ENCODE measurements at regions not wholly inside any gene's neighbourhood (a gene's known extent, or its start where the extent isn't known, plus 50 kb on each side); places are given as distances from the start of the nearest gene placed in this dataset.
A peak's percentile ranks its signal among the peaks of the same experiment; 100 is the strongest.
"Not testable (repeated sequence)": the region's sequence is repeated elsewhere in the genome, so short reads cannot be mapped to it uniquely, and the experiment has no call there.

DNA sequence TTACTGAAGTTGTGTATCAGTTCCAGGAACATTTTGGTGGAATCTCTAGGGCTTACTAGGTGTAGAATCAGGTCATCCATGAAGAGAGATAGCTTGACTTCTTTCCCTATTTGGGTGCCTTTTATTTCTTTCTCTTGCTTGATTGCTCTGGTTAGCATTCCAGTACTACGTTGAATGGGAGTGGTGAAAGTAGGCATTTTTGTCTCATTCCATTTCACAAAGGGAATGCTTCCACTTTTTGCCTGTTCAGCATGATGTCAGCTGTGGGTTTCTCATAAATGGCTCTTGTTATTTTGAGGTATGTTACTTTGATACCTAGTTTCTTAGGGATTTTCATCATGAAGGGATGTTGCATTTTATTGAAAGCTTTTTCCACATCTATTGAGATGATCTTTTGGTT is 195.3 kb downstream of the MOXD1 start:
- in situ Hi-C loops (cut with HindIII; ENCODE audit: low pct_unique_long_range_greater_than_20kb, low sequenced_read_pairs): no loop called here
- peak; percentile 74 for DNase-seq (ENCODE audit: low read depth)

DNA sequence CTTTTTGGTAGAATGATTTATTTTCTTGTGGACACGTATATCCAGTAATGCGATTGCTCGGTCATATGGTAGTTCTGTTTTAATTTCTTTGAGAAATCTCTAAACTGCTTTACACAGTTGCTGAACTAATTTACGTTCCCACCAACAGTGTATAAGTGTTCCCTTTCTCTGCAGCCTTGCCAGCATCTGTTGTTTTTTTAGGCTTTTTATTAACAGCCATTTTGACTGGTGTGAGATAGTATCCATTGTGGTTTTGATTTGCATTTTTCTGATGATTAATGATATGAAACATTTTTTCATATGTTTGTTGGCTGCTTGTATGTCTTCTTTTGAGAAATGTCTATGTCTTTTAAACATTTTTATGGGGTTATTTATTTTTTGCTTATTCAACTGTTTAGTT is 196.7 kb downstream of the MOXD1 start:
- in situ Hi-C loops (cut with HindIII; ENCODE audit: low pct_unique_long_range_greater_than_20kb, low sequenced_read_pairs): no loop called here
- DNase-seq (ENCODE audit: low read depth): no peak

DNA sequence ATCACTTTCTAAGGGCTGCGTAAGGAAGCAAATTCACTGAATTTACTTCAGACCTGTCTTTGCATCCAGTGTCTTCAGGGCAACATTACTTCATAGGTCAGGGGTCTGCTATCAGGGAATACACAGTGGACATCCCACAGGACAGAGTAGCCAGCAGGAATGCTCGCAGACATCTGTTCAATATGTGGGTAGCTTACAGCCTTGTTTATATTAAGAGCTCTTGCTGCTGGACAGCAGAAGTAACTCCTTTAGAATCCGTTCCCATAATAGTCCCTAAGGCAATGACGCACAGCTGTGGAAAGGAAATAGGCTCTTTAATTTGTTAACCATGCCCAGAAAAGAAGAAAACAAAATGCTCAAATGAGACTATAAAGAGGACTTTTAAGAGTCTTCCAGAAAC is 198.7 kb downstream of the MOXD1 start:
- DNase-seq (ENCODE audit: low read depth): no peak
- in situ Hi-C loops (cut with HindIII; ENCODE audit: low pct_unique_long_range_greater_than_20kb, low sequenced_read_pairs): no loop called here

DNA sequence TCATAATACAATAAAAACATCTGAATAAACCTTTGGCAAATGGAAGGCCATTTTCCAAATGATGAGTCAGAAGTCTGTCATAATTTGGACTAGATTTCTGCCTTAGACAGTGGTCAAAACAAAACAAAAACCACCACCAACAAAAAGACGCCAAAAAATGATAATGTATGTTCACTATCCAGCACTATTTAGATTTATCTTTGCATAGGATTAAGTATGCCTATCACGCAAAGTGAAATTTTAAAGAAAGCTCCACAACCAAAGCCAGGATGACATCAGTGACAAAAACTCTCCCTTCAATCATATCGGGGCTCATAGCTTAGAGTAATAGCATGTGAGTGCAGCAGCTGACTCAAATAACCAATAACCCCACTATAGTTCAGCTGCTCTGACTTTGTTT is 201.9 kb downstream of the MOXD1 start:
- no peak for DNase-seq (ENCODE audit: low read depth)
- in situ Hi-C loops (cut with HindIII; ENCODE audit: low pct_unique_long_range_greater_than_20kb, low sequenced_read_pairs): no loop called here

DNA sequence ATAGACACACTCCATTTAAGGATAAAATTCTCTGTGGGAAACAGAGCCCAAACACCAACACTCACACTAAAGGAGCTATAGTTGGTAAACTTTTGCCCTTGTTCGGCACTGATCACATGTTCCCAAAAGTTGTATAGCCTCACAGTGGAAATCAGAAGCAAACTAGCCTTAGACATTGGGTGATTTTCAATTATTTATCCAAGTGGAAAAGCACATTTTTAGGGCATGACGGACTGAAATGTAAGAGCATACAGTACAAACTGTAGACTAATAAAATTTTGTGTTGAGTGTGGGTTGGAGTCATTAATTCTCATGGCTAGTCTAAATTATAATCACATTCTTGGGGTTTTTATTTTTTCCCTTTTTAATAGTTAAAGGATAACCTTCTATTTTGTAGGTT is 202.4 kb downstream of the MOXD1 start:
- in situ Hi-C loops (cut with HindIII; ENCODE audit: low pct_unique_long_range_greater_than_20kb, low sequenced_read_pairs): no loop called here
- no peak for DNase-seq (ENCODE audit: low read depth)

DNA sequence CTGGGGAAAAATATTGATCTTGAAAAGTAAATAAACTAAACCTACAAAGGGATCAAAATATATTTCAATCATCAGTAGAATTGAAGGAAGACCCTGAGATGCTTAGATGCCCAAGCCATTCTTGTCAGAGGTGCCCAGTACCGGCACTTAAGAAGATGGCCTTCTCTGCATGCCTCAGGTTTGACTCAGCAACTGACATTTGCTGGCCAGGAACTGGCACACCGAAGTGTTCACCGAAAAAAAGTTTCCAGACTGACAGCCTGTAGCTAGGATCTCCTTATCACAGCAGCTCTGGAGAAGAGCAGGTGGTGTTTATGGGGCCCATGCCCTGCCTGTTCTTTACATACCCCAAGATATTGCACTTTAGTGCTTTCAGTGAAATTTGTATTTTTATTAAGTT is 203.2 kb downstream of the MOXD1 start:
- in situ Hi-C loops (cut with HindIII; ENCODE audit: low pct_unique_long_range_greater_than_20kb, low sequenced_read_pairs): no loop called here
- DNase-seq (ENCODE audit: low read depth): no peak

- in situ Hi-C loops (cut with HindIII; ENCODE audit: low pct_unique_long_range_greater_than_20kb, low sequenced_read_pairs): no loop called here
- no peak for DNase-seq (ENCODE audit: low read depth)
Measured at GRCh38 chr6:132194529-132194928, 206.7 kb downstream of the MOXD1 start.

- in situ Hi-C loops (cut with HindIII; ENCODE audit: low pct_unique_long_range_greater_than_20kb, low sequenced_read_pairs): no loop called here
- no peak for DNase-seq (ENCODE audit: low read depth)
Measured at GRCh38 chr6:132192631-132193030, 208.6 kb downstream of the MOXD1 start.

GRCh38 chr6:132190815-132191175 is 210.5 kb downstream of the MOXD1 start:
- in situ Hi-C loops (cut with HindIII; ENCODE audit: low pct_unique_long_range_greater_than_20kb, low sequenced_read_pairs): no loop called here
- no peak for DNase-seq (ENCODE audit: low read depth)

DNA sequence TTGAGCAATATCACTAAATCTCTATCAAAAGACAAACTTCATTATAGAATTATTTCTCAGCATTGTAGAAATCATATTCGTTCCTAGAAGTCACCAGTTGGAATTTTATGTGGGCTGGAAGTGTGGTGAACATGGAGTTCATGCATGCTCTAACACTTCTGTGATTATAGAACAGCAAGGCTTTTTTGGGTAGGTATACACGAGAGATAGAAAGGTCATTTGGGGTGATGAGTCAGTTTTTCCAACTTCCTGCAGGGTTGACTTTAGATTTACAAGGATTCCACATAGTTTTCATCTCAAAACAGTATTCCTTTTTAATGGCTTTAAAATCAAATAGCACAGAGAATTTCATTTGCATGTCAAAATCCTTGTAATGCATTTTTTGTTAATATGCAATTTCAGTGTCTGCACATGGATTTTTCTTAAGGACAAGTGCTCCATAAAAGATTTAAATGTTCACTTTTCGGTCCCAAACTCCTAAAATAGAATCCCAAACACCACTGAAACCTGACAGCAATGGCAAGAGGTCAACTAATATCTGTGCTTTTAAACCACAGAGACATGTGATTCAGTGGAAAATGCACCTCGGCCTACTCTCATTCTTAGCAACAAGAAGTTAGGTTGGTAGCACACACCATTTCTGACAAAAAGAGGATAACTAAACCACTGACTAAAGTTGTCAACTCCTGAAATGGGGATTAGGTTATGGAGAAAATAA is 211.0 kb downstream of the MOXD1 start:
- in situ Hi-C loops (cut with HindIII; ENCODE audit: low pct_unique_long_range_greater_than_20kb, low sequenced_read_pairs): no loop called here
- no peak for DNase-seq (ENCODE audit: low read depth)

GRCh38 chr6:132188556-132189264 is 212.6 kb downstream of the MOXD1 start:
- no peak for DNase-seq (ENCODE audit: low read depth)
- in situ Hi-C loops (cut with HindIII; ENCODE audit: low pct_unique_long_range_greater_than_20kb, low sequenced_read_pairs): no loop called here

GRCh38 chr6:132187816-132188215 is 213.5 kb downstream of the MOXD1 start:
- no peak for DNase-seq (ENCODE audit: low read depth)
- in situ Hi-C loops (cut with HindIII; ENCODE audit: low pct_unique_long_range_greater_than_20kb, low sequenced_read_pairs): no loop called here

DNA sequence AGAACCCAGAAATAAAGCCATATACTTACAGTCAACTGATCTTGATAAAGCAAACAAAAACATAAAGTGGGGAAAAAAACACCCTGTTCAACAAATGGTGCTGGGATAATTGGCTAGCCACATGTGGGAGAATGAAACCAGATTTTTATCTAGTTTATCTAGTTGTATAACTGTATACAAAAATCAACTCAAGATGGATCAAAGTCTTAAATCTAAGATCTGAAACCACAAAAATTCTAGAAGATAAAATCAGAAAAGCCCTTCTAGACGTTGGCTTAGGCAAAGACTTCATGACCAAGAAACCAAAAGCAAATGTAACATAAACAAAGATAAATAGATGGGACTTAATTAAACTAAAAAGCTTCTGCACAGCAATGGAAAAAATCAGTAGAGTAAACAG is 216.3 kb downstream of the MOXD1 start:
- in situ Hi-C loops (cut with HindIII; ENCODE audit: low pct_unique_long_range_greater_than_20kb, low sequenced_read_pairs); DNase-seq (ENCODE audit: low read depth): not testable (repeated sequence)

- in situ Hi-C loops (cut with HindIII; ENCODE audit: low pct_unique_long_range_greater_than_20kb, low sequenced_read_pairs): no loop called here
- DNase-seq (ENCODE audit: low read depth): no peak
Measured at GRCh38 chr6:132179955-132180354, 221.3 kb downstream of the MOXD1 start.

DNA sequence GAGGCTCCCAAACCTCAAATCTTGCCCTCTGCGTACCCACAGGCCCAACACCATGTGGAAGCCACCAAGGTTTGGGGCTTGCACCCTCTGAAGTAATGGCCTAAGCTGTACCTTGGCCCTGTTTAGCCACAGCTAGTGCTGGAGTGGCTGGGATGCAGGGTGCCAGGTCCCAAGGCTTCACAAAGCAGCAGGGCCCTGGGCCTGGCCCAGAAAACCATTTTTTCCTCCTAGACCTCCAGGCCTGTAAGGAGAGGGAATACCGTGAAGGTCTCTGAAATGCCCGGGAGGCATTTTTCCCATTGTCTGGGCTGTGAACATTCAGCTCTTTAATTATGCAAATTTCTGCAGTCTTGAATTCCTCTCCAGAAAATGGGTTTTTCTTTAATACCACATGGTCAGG is 223.7 kb upstream of the CCN2 start:
- in situ Hi-C loops (cut with HindIII; ENCODE audit: low pct_unique_long_range_greater_than_20kb, low sequenced_read_pairs): no loop called here

DNA sequence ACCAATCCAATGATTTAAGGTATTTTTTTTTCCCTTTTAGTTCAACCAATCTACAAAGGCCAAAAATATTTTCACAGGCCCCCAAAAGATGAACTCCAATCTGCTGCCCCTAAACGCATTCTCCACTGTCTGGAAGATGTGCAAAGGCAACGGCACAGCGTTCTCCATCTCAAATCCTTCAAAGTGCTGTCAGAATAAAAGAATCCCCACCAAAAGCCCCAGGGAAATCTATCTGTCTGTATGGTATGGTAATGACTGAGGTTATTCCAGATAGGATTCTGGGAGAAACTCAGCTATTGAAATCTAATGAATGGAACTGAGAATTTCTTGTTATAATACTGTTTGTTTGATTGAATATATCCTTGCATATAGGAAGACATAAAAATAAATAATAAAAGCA is 217.8 kb upstream of the CCN2 start:
- no peak for DNase-seq (ENCODE audit: low read depth)
- in situ Hi-C loops (cut with HindIII; ENCODE audit: low pct_unique_long_range_greater_than_20kb, low sequenced_read_pairs): no loop called here

More for the DNA sequence above, 223.7 kb upstream of the CCN2 start:
- DNase-seq (ENCODE audit: low read depth): no peak

DNA sequence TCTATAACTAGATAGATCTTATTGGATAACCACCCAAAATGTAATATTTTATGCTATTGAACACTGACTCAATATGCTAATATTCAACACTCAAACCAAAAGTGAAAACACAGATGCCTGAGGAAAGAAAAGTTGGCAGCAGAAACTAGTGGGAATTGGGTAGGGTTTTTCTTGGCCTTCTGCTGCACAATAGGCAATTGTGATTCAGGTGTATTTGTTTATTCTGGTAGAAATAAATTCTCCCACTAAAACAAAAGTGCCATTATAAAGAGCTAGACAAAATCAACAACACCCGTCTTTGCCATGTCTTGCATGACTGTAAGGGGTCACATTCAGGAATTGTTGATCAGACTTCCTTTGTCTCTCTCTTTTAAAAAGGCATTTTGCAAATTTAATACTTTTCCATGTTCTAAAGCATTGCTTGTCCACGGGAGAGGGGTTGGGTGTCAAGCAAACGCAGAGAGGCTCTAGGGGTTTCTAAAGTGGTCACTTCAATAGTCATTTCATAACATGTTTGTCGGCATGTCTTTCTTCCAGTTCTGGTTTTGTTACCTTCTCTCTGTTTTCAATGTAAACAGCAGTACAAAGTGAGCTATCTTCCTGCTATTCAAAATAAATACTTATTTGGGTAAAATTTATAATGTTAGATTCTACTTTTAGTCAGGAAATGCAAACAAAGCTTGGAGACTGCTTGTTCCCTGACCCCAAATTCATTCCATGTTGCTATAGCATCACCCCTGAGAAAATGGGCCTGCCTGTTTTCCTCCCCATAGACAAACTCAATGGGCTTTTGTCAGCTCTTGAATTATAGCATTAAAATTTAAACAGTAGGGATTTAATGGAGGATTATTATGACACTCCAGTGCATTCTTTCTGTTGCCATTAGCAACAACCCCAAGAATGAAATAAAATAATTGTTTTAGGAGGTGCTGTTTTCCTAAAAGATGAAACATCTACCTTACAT is 217.0 kb upstream of the CCN2 start:
- in situ Hi-C loops (cut with HindIII; ENCODE audit: low pct_unique_long_range_greater_than_20kb, low sequenced_read_pairs): no loop called here
- no peak for DNase-seq (ENCODE audit: low read depth)

- in situ Hi-C loops (cut with HindIII; ENCODE audit: low pct_unique_long_range_greater_than_20kb, low sequenced_read_pairs): no loop called here
Measured at GRCh38 chr6:132166526-132167051, 215.4 kb upstream of the CCN2 start.

DNA sequence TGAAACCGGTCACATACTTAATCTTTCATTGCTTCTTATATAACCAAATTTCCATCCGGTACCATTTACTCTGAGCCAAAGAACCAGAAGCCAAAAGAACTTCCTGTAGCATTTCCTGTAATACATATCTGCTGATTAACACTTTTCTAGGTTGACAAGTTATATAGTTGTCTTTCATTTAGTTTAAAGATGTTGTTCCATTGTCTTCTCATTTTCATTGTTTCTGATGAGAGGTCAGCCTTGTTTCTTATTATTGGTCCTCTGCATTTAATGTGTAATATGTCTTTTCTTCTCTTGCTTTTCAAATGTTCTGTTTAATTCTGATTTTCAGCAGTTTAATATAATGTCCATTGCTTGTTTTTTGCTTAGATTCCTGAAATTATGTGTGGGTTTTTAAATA is 214.5 kb upstream of the CCN2 start:
- DNase-seq (ENCODE audit: low read depth): no peak
- in situ Hi-C loops (cut with HindIII; ENCODE audit: low pct_unique_long_range_greater_than_20kb, low sequenced_read_pairs): no loop called here

More at GRCh38 chr6:132166526-132167051, 215.4 kb upstream of the CCN2 start:
- DNase-seq (ENCODE audit: low read depth): no peak

All from Caki2 (cell line).